NCI-H2029 (cell line): ENCODE measurements at regions not wholly inside any gene's neighbourhood (a gene's known extent, or its start where the extent isn't known, plus 50 kb on each side); places are given as distances from the start of the nearest gene placed in this dataset.

Source experiments
- DNase-seq: peaks from one replicate; lab custom pipeline; 2025; lab: John Stamatoyannopoulos, UW

GRCh38 chr1:213647864-213648650, 339.7 kb upstream of the PROX1 start:
- DNase-seq, result no peak

GRCh38 chr1:213649373-213649772, 338.4 kb upstream of the PROX1 start:
- DNase-seq, result peak; percentile 70

DNA sequence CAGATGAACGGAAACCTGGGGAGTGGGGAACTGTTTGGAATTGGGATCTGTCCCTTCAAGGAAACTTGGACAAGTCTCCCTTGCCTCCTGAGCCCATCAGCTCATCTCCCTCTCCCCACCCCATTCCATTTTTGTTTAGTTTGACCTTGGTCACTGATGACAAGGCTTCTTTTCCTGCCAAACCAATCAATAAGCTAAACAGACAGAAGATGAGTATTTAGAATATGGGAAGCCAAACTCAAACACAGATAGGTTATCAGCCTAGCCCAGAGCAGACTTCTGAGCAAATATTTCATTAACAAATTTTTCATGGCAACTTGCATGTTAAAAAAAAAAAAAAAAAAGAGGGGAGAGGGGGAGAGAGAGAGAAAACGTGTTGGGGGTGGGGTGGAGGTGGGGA, 337.2 kb upstream of the PROX1 start:
- DNase-seq, result no peak

GRCh38 chr1:213651077-213651476, 336.7 kb upstream of the PROX1 start:
- no peak for DNase-seq

DNA sequence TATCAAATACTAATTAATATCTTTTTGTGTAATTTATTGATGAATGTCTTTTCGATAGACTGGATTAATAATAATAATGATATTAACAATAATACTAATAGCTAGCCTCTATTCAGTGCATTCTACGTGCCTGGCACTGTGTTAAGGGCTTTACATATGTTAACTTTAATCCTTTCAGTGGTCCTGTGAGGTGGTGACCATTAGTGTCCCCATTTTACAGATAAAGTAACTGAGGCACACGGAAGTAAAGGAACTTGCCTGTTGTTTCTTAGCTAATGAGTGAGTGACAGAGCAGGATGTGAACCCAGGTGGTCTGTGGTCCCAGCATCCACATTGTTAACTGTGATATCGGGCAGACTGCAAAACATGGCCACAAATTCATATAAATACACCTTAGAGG, 335.7 kb upstream of the PROX1 start:
- no peak for DNase-seq

GRCh38 chr1:213656039-213656438, 331.7 kb upstream of the PROX1 start:
- DNase-seq, result no peak

GRCh38 chr1:213656503-213656902, 331.3 kb upstream of the PROX1 start:
- DNase-seq, result no peak

DNA sequence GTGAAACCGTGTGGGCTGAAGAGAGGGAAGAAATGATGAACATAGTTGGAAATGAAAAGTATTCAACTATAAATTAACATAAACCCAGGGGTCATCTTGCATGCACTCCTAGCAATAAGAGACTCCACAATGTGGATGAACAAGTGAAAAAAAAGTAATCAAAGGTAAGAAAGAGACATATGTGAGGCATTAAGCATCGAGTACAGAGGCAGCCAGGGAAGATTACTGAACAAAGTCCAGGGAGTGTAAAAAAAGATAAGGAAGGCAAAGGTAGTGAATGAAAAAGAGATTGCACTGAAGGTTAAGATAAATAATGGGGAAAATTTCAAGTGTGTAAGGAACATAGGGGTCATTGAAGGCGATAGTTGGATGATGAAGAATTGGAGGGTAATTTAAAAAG, 330.8 kb upstream of the PROX1 start:
- DNase-seq, result no peak

- no peak for DNase-seq
Observed at GRCh38 chr1:213657879-213658278, 329.9 kb upstream of the PROX1 start.

DNA sequence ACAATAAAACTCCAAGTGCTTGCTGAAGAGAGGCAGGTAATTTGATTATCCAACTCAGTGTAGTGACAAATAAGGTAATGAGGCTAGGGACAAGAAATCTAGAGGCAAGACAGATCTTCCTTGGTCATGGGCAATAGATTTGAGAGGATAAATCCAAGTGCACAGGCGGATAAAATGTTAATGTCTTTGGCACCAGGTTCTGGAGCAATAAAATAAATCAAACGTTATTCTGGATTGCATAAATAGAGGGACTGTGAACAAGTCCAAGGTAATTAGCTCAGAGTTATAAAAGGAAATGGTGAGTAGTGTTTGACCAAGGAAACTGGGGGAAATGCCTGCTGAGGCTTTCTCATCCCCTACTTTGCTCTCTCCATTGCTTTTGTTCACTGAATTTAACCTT, 329.3 kb upstream of the PROX1 start:
- no peak for DNase-seq

DNA sequence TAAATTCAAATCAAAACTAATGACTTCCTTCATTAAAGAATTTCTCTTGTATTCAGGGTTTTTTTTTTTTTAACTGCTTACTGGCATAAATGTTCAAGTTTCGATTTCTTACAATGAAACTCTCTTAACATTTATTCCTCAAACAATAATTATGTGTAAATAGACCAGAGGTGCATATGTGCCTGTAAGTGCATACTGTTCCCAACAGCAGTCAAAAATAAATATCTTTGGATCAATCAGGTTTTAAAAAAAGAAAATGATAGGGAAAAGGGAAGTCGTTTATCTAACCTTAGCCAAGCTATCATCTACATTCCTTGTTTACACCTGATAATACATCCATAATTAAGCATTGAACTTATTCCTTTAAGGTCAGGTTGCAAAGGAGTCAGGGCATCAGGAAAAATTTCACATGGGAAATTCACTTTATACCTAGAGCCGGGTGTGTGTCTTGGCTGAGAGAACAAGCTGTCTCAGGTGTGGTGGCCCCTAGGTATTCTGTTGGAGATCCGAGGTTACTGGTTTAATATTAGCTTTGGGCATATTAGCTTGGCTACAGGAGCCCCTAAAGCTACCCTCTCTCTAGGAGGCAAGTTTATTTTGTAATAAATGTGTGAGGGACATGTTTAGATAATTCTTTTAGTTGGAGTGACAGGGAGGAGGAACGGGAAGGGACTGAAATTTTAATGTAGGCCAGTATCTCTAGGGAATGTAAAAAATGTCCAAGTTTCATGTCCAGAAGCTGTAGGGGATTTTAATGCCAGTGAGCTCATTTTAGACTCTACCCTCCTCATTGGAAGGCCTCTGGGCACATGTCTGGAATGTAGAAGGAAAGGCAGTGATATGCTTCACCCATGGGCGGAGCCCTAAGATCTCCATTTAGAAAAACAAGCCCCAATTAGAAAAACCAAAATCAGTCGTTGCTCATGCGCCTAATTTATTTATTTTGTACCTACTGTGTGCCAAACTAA, 327.9 kb upstream of the PROX1 start:
- no peak for DNase-seq

DNA sequence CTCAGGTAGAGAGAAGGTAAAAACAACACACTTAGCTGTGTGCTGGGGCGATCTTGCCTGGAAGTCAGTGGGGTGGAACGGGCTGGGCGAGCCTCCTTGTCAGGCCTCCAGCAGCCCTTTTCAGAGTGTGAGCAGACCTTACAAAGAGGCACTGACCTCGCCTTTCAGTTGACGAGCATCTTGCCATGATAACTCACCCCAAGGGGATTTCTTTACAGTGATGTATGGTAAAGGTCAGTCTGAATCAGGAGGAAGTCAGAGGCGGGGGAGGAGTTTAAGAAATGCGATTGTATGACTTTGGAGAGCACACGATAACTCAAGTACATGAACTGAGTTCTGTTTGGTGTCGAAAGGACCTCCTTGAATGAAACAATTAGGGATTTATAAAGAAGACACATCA, 326.5 kb upstream of the PROX1 start:
- no peak for DNase-seq

DNA sequence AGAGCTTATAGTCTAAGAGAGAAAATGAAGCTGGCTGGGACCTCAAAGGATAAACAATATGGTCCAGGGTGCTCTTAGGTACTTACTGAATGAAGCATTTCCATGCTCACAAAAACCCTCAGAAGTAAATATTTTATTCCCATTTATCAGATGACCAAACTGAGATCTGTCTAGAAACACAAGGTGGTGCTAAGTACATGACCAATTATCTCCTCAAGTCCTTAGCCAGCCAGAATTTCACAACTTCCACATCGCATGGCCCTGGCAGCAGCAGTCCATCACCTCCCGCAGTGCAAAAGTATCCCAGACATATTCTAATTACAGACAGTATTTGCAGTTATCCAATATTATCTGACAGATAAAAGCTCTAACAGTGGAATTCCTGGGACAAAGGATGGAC, 321.7 kb upstream of the PROX1 start:
- DNase-seq, result peak; percentile 12

DNA sequence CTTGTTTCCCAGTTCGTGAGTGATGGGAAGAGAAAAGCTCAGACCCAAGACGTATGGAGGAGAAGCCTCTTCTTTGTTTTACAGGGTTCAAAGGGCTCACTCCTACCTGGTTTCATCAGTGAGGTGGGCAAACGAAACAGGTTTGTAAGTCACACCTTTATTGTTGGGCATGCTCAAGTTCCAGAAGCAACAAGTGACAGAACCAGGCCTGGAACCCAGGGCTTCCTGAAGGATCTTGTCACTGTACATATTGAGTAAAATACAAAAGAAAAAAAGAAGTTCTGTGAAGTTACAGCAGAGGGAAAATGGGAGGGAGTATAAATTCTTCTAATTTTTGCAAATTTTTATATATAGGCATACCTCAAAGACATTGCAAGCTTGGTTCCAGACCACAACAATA, 320.9 kb upstream of the PROX1 start:
- DNase-seq, result no peak

- no peak for DNase-seq
Observed at GRCh38 chr1:213669512-213669911, 318.3 kb upstream of the PROX1 start.

GRCh38 chr1:213669964-213670691, 317.6 kb upstream of the PROX1 start:
- DNase-seq, result peak; percentile 91

DNA sequence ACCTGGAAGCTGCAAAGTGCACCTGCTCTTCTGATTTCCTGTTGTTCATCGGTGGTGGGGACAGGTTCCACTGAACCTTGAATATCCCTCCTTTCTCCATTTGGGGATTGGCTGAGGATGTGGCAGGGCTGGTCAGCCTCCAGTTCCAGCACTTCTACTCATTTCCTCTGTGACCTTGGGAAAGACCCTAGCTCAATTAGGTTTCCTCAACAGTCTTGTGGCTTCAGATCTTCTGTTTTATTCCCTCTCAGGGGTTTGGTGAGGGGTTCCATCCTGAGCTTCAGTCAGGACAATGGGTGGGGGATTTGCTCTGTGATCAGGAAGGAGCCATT, 317.1 kb upstream of the PROX1 start:
- DNase-seq, result no peak

GRCh38 chr1:213675043-213675442, 312.7 kb upstream of the PROX1 start:
- DNase-seq, result no peak

- no peak for DNase-seq
Observed at GRCh38 chr1:213676736-213677135, 311.0 kb upstream of the PROX1 start.

DNA sequence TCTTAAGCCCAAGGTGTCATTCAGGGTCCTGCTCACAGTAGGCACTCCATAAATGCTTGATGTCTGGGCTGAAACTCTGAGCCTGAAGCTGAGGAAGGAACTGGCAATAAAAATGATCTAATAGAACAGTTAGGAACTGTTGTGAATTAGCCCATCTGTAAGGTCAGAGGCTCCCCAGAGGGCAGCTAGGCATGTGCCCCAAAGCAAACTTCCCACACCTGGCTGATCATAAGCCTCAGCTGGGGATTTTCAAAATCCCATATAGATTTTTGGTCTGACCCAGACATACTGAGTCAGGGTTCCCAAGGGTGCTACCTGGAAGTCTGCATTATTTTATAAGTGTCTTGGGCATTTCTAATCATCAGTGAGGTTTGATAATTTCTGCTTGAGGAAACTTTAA, 309.4 kb upstream of the PROX1 start:
- no peak for DNase-seq

GRCh38 chr1:213678753-213679152, 309.0 kb upstream of the PROX1 start:
- no peak for DNase-seq

- no peak for DNase-seq
Observed at GRCh38 chr1:213679153-213679552, 308.6 kb upstream of the PROX1 start.
